Gastrocnemius medialis (tissue), 4 donors: ENCODE measurements at regions not wholly inside any gene's neighbourhood (a gene's known extent, or its start where the extent isn't known, plus 50 kb on each side); places are given as distances from the start of the nearest gene placed in this dataset.

Experiments used
- CTCF ChIP-seq, 5 experiments: fragments of 450-650 bp in 3 of 5; fragments of 200-600 bp in 2 of 5; sonication (generic) in 2 of 5; IDR thresholded peaks in 4 of 5; conservative IDR thresholded peaks in 1 of 5; 1 replicate in 4 of 5; 2 replicates in 1 of 5; pipeline ENCODE4 v1.5.1; 2016 to 2019; ENCODE audit warnings: antibody characterized with exemption in 5 of 5, mild to moderate bottlenecking in 3 of 5, moderate library complexity in 3 of 5
- POLR2A ChIP-seq, 2 donors: fragments of 450-650 bp; IDR thresholded peaks; one replicate each; pipeline ENCODE4 v1.6.1; 2017; ENCODE audit warnings: antibody characterized with exemption in 2 of 2, mild to moderate bottlenecking in 2 of 2, moderate library complexity in 2 of 2

GRCh38 chr4:41882625-41883347 lies 52.4 kb upstream of the TMEM33 start:
- peak; percentile 53 to 94 (median 64) for TF ChIP-seq CTCF (IDR thresholded peaks at IDR 0.05 in 4 of 5, conservative IDR thresholded peaks at IDR 0.05 in 1 of 5)
- no peak for TF ChIP-seq POLR2A (IDR thresholded peaks at IDR 0.05)
